HG02571 (cell line): ENCODE measurements at regions not wholly inside any gene's neighbourhood (a gene's known extent, or its start where the extent isn't known, plus 50 kb on each side); places are given as distances from the start of the nearest gene placed in this dataset.

ENCODE experiments used
- ATAC-seq: cut with Tn5 transposase; IDR thresholded peaks from one replicate; pipeline ENCODE4 v1.9.1; 2021; ENCODE audit warnings: mild to moderate bottlenecking, moderate library complexity; ENCODE audit not compliant: unreplicated experiment

DNA sequence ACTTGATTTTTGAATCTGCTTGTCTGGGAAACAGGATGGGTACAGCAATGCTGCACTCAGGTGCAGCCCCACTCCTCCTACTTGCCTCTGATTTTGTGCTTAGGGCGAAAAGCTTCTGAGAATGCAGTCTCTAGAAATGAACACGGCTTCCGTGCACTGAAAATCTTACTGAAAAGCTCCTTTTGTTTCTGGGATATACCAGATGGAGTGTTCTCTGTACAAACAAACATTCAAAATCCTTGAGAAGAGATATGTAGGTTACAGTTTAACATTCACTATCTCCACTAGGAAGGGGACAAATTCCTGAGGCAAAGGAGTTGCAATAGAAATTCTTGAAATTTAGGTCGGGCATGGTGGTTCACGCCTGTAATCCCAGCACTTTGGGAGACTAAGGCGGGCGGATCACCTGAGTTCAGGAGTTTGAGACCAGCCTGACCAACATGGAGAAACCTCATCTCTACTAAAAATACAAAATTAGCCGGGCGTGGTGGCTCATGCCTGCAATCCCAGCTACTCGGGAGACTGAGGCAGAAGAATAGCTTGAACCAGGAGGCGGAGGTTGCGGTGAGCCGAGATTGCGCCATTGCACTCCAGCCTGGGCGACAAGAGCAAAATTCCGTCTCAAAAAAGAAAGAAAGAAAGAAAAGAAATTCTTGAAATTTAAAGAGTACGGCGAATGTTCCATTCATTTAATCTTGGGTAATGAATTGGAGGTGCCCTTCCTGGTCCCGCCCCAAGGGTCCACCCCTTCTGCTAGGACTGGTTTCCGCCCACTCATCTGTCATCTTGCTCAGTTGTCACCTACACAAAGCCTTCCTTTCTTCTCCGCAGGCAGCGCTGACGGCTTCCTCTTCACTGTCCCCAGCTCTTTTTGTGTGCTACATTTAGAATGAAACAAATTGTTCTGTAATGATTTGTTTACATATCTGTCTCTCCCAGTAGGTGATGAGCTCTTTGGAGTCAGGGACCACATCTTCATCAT lies 92.4 kb downstream of the SOCS6 start:
- no peak for ATAC-seq
